Gastroesophageal sphincter (tissue), 3 donors: ENCODE measurements at regions not wholly inside any gene's neighbourhood (a gene's known extent, or its start where the extent isn't known, plus 50 kb on each side); places are given as distances from the start of the nearest gene placed in this dataset.

Experiments used
- EP300 ChIP-seq: sonication (generic); formaldehyde crosslinking; IDR thresholded peaks from one replicate; pipeline ENCODE4 v1.6.1; 2017; ENCODE audit warnings: antibody characterized with exemption, mild to moderate bottlenecking
- POLR2A ChIP-seq, 2 donors: fragments of 450-650 bp; IDR thresholded peaks; one replicate each; pipeline ENCODE4 v1.6.1; 2017; ENCODE audit warnings: antibody characterized with exemption in 2 of 2, mild to moderate bottlenecking in 2 of 2, moderate library complexity in 1 of 2
- POLR2AphosphoS5 ChIP-seq: sonication (generic); formaldehyde crosslinking; IDR thresholded peaks from one replicate; pipeline ENCODE4 v1.6.1; 2017; ENCODE audit warnings: antibody characterized with exemption
- TF ChIP-seq, protein P1 (sequence below), 4 experiments: fragments of 200-600 bp in 2 of 4; fragments of 450-650 bp in 2 of 4; sonication (generic) in 1 of 4; IDR thresholded peaks; one replicate each; pipeline ENCODE4 v1.5.1; 2017 to 2019; ENCODE audit warnings: antibody characterized with exemption in 4 of 4, mild to moderate bottlenecking in 2 of 4, moderate library complexity in 2 of 4

- no peak for TF ChIP-seq EP300
- no peak for TF ChIP-seq POLR2A (IDR thresholded peaks at IDR 0.05)
- TF ChIP-seq, protein P1, sequence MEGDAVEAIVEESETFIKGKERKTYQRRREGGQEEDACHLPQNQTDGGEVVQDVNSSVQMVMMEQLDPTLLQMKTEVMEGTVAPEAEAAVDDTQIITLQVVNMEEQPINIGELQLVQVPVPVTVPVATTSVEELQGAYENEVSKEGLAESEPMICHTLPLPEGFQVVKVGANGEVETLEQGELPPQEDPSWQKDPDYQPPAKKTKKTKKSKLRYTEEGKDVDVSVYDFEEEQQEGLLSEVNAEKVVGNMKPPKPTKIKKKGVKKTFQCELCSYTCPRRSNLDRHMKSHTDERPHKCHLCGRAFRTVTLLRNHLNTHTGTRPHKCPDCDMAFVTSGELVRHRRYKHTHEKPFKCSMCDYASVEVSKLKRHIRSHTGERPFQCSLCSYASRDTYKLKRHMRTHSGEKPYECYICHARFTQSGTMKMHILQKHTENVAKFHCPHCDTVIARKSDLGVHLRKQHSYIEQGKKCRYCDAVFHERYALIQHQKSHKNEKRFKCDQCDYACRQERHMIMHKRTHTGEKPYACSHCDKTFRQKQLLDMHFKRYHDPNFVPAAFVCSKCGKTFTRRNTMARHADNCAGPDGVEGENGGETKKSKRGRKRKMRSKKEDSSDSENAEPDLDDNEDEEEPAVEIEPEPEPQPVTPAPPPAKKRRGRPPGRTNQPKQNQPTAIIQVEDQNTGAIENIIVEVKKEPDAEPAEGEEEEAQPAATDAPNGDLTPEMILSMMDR (IDR thresholded peaks at IDR 0.05), result no peak
- TF ChIP-seq POLR2AphosphoS5, result no peak
Observed at GRCh38 chr5:126065061-126065460, 358.1 kb upstream of the GRAMD2B start.
